ENCODE measurements at regions not wholly inside any gene's neighbourhood (a gene's known extent, or its start where the extent isn't known, plus 50 kb on each side); places are given as distances from the start of the nearest gene placed in this dataset.
A peak's percentile ranks its signal among the peaks of the same experiment; 100 is the strongest.

DNA sequence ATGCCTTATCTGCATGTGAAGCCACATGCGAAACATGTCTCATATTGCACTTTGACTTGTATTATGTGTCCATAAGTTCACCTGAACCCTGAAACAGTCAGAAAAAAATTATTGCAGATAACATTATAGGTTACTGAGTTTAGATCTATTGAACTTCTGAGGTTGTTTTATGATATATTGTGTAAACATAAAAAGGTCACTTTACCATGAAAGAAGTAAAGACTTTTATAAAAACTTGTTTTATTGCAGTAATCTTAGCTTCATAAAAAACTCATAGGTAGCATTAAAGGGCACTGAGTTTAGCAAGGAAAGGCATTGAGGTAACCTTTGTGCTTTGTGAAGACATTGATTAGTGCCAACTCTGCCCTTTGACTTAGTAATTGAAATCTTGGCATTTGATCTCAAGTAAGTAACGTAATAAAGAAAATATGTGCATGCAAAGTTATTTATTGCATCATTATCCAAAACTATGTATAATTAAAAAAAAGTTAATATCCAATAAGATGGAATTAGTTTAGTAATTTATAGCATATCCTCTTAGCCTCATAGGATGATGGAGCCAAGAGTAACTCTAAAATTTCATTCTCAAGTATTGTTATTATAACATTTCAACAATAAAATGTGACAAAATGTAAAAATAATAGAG, 313.3 kb upstream of the ATP2B1 start:
- intact Hi-C loops (cut with DNase I, micrococcal nuclease) = no loop called here
- Histone ChIP-seq H3K9me3 (no peaks in the 10 kb centered on the region), H3K4me1 (ENCODE audit: low read depth) (no peaks in the 10 kb centered on the region), H3K4me3 (no peak overlapping the region), H3K36me3 (ENCODE audit: low read depth) (no peaks in the 10 kb centered on the region)
- DNase-seq (no peak), ATAC-seq (peak; percentile 90)
- TF ChIP-seq, protein P1, sequence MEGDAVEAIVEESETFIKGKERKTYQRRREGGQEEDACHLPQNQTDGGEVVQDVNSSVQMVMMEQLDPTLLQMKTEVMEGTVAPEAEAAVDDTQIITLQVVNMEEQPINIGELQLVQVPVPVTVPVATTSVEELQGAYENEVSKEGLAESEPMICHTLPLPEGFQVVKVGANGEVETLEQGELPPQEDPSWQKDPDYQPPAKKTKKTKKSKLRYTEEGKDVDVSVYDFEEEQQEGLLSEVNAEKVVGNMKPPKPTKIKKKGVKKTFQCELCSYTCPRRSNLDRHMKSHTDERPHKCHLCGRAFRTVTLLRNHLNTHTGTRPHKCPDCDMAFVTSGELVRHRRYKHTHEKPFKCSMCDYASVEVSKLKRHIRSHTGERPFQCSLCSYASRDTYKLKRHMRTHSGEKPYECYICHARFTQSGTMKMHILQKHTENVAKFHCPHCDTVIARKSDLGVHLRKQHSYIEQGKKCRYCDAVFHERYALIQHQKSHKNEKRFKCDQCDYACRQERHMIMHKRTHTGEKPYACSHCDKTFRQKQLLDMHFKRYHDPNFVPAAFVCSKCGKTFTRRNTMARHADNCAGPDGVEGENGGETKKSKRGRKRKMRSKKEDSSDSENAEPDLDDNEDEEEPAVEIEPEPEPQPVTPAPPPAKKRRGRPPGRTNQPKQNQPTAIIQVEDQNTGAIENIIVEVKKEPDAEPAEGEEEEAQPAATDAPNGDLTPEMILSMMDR (IDR thresholded peaks at IDR 0.05) = no peak

DNA sequence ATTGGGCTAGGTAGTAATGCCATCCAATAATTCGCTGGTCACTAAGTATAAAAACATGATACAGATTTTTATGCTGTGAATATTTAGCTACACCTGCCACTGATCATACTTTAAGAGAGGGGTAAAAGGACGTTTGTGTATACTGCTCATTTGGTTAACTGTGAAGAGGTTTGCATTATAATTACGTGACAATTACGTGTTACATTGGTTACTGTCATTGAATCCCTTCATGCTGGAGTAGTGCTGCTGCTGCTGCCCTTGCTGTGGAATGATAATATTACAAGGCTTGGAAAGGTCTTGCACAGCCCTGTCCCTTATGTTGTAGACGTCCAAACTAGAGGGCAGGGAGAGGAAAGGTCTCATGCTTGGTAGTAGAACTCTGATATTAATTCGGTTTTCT, 312.2 kb upstream of the ATP2B1 start:
- DNase-seq (no peak), ATAC-seq (no peak)
- Histone ChIP-seq H3K4me3 (no peak overlapping the region), H3K36me3 (ENCODE audit: low read depth) (no peaks in the 10 kb centered on the region), H3K4me1 (ENCODE audit: low read depth) (no peaks in the 10 kb centered on the region), H3K9me3 (no peaks in the 10 kb centered on the region)
- intact Hi-C loops (cut with DNase I, micrococcal nuclease) = no loop called here
- TF ChIP-seq, protein P1 (IDR thresholded peaks at IDR 0.05) = no peak

- TF ChIP-seq, protein P1 (IDR thresholded peaks at IDR 0.05) = no peak
- intact Hi-C loops (cut with DNase I, micrococcal nuclease) = no loop called here
- H3K9me3 ChIP-seq = no peaks in the 10 kb centered on the region
- H3K4me1 ChIP-seq (ENCODE audit: low read depth) = no peaks in the 10 kb centered on the region
- H3K36me3 ChIP-seq (ENCODE audit: low read depth) = no peaks in the 10 kb centered on the region
- H3K4me3 ChIP-seq = no peak overlapping the region
- DNase-seq = no peak
- no peak for ATAC-seq
Measured at GRCh38 chr12:90020436-90020835, 311.8 kb upstream of the ATP2B1 start.

DNA sequence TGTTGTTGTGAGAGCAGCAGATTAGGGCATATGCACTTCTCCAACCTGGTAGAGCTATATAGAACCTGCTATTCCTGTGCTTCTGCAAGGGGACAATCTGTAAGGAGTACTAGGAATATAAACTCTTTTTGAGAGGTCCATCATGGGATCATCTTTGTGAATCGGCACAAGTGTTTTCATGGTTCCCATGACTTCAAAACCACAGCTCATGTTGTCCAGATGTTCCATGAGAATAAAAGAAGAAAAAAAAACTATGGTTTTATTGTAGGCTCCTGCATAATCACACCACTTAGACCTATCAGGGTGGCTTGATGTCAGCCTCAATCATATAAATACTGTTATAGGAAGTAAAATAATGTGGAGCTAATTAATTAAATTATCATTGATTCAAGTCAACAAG, 311.4 kb upstream of the ATP2B1 start:
- Histone ChIP-seq H3K4me1 (ENCODE audit: low read depth) (no peaks in the 10 kb centered on the region), H3K4me3 (no peak overlapping the region), H3K36me3 (ENCODE audit: low read depth) (no peaks in the 10 kb centered on the region), H3K9me3 (no peaks in the 10 kb centered on the region)
- TF ChIP-seq, protein P1 (IDR thresholded peaks at IDR 0.05) = no peak
- ATAC-seq = no peak
- no peak for DNase-seq
- intact Hi-C loops (cut with DNase I, micrococcal nuclease) = no loop called here

- H3K4me1 ChIP-seq (ENCODE audit: low read depth) = no peaks in the 10 kb centered on the region
- DNase-seq = no peak
- no peak overlapping the region for H3K4me3 ChIP-seq
- ATAC-seq = no peak
- TF ChIP-seq, protein P1 (IDR thresholded peaks at IDR 0.05) = no peak
- no peaks in the 10 kb centered on the region for H3K36me3 ChIP-seq (ENCODE audit: low read depth)
- H3K9me3 ChIP-seq = no peaks in the 10 kb centered on the region
- intact Hi-C loops (cut with DNase I, micrococcal nuclease) = no loop called here
Measured at GRCh38 chr12:90017316-90017715, 308.7 kb upstream of the ATP2B1 start.

DNA sequence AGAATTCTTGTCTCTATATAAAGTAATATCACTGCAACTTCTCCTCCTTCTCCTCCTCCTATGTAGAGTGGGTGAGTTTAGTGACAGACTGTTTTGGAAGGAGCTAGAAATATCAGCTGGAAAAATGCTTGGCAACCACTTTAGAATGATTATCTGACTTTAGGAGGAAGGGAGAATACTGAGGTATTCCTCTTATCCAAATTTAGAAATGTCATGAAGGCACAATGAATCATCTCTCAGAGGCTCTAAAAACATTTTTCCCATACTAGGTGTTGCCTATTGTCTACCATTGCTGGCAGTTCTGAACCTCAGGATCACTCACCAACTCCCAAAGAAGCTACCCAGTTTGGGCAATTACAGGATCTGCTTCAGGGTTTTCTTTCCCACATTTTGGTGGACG, 306.6 kb upstream of the ATP2B1 start:
- intact Hi-C loops (cut with DNase I, micrococcal nuclease) = no loop called here
- Histone ChIP-seq H3K9me3 (no peaks in the 10 kb centered on the region), H3K4me3 (no peak overlapping the region), H3K4me1 (ENCODE audit: low read depth) (no peaks in the 10 kb centered on the region), H3K36me3 (ENCODE audit: low read depth) (no peaks in the 10 kb centered on the region)
- DNase-seq (no peak), ATAC-seq (no peak)
- TF ChIP-seq, protein P1 (IDR thresholded peaks at IDR 0.05) = no peak

Data from mucosa of descending colon (tissue), 3 donors.